Liver (tissue), 3 donors: ENCODE measurements at regions not wholly inside any gene's neighbourhood (a gene's known extent, or its start where the extent isn't known, plus 50 kb on each side); places are given as distances from the start of the nearest gene placed in this dataset.
A peak's percentile ranks its signal among the peaks of the same experiment; 100 is the strongest.

Experiments used
- CTCF ChIP-seq: fragments of 150-350 bp; IDR thresholded peaks from 2 replicates; pipeline ENCODE4 v1.5.1; 2017; ENCODE audit warnings: improper control_type of control experiment, low read depth, low read length; ENCODE audit not compliant: missing input control
- GABPA ChIP-seq, 2 donors: IDR thresholded peaks in 1 of 2; conservative IDR thresholded peaks in 1 of 2; 2 replicates each; pipeline ENCODE4 v1.6.1; 2016; ENCODE audit warnings: antibody characterized with exemption in 2 of 2, mild to moderate bottlenecking in 1 of 2, moderate library complexity in 1 of 2
- MAX ChIP-seq: IDR thresholded peaks from 2 replicates; pipeline ENCODE4 v1.6.1; 2016; ENCODE audit warnings: antibody characterized with exemption
- REST ChIP-seq: IDR thresholded peaks from 2 replicates; pipeline ENCODE4 v1.6.1; 2016; ENCODE audit warnings: antibody characterized with exemption, mild to moderate bottlenecking
- YY1 ChIP-seq: IDR thresholded peaks from 2 replicates; pipeline ENCODE4 v1.6.1; 2016; ENCODE audit warnings: antibody characterized with exemption, mild to moderate bottlenecking
- ZBTB33 ChIP-seq: IDR thresholded peaks from 2 replicates; pipeline ENCODE4 v1.6.1; 2016; ENCODE audit warnings: antibody characterized with exemption
- donor health status: healthy.
- donor health status: healthy.

- no peak for TF ChIP-seq ZBTB33
- TF ChIP-seq CTCF, result no peak
- TF ChIP-seq MAX, result no peak
- TF ChIP-seq GABPA (IDR thresholded peaks at IDR 0.05 in 1 of 2, conservative IDR thresholded peaks at IDR 0.05 in 1 of 2), result no peak
- TF ChIP-seq REST, result no peak
- peak; percentile 59 for TF ChIP-seq YY1
Measured at GRCh38 chr4:159048166-159048886, 54.6 kb upstream of the RAPGEF2 start.
